Breast epithelium (tissue), 3 donors: ENCODE measurements at regions not wholly inside any gene's neighbourhood (a gene's known extent, or its start where the extent isn't known, plus 50 kb on each side); places are given as distances from the start of the nearest gene placed in this dataset.

Experiments used
- CTCF ChIP-seq, 3 donors: fragments of 450-650 bp; IDR thresholded peaks; one replicate each; pipeline ENCODE4 v1.5.1; 2016 to 2017; ENCODE audit warnings: antibody characterized with exemption in 3 of 3, mild to moderate bottlenecking in 3 of 3, moderate library complexity in 3 of 3
- POLR2A ChIP-seq: fragments of 450-650 bp; IDR thresholded peaks from one replicate; pipeline ENCODE4 v1.6.1; 2016; ENCODE audit warnings: antibody characterized with exemption, mild to moderate bottlenecking, moderate library complexity
- POLR2AphosphoS5 ChIP-seq, 3 donors: sonication (generic); formaldehyde crosslinking; IDR thresholded peaks; one replicate each; pipeline ENCODE4 v1.6.1; 2017; ENCODE audit warnings: antibody characterized with exemption in 3 of 3

GRCh38 chr17:70408768-70409167 lies 239.4 kb downstream of the KCNJ2 start:
- TF ChIP-seq POLR2A (no peak), CTCF (IDR thresholded peaks at IDR 0.05) (no peak), POLR2AphosphoS5 (IDR thresholded peaks at IDR 0.05) (no peak)
